ENCODE measurements at regions not wholly inside any gene's neighbourhood (a gene's known extent, or its start where the extent isn't known, plus 50 kb on each side); places are given as distances from the start of the nearest gene placed in this dataset.

- intact Hi-C loops (cut with micrococcal nuclease; ENCODE audit: unreplicated experiment): no loop called here
- no peak for DNase-seq
- Mint-ChIP-seq H3K36me3 (ENCODE audit: insufficient read depth, unreplicated experiment) (no peaks in the 10 kb centered on the region), H3K4me3 (ENCODE audit: low read depth, unreplicated experiment) (no peak overlapping the region), H3K27me3 (ENCODE audit: unreplicated experiment) (no peaks in the 10 kb centered on the region), H3K9me3 (ENCODE audit: low read depth, unreplicated experiment) (no peaks in the 10 kb centered on the region), H3K4me1 (ENCODE audit: low read depth, unreplicated experiment) (no peaks in the 10 kb centered on the region), H3K27ac (ENCODE audit: unreplicated experiment) (no peak overlapping the region)
- no TSS peak for BruUV-seq (replicated peaks)
- CTCF ChIA-PET: no interaction called here
- no peak for TF ChIP-seq CTCF (IDR thresholded peaks at IDR 0.05; ENCODE audit: unreplicated experiment)
Observed at GRCh38 chr12:17214929-17215328, 609.0 kb upstream of the LMO3 start.

DNA sequence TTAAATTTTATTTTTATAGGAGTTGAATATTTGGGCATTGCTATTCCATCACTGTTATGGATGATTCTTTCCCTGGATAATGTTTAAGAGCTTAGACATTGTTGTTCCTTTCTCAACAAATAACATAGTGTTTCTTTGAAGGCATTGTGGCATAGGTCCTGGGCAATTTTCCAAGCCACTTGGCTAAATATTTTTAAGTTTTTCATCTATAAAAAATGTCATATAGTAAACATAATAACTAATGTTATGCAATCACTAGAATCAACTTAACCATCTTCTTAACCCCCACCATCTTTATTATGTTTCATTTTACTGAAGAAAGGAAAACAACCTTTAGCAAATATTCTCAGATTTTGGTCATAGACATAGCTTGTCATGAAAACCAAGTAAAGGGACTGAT lies 600.6 kb upstream of the LMO3 start:
- DNase-seq: peak; percentile 6
- TF ChIP-seq CTCF (IDR thresholded peaks at IDR 0.05; ENCODE audit: unreplicated experiment): no peak
- intact Hi-C loops (cut with micrococcal nuclease; ENCODE audit: unreplicated experiment): no loop called here
- Mint-ChIP-seq H3K27me3 (ENCODE audit: unreplicated experiment) (no peaks in the 10 kb centered on the region), H3K4me1 (ENCODE audit: low read depth, unreplicated experiment) (peaks cover 7% of the 10 kb centered on the region), H3K27ac (ENCODE audit: unreplicated experiment) (no peak overlapping the region), H3K36me3 (ENCODE audit: insufficient read depth, unreplicated experiment) (no peaks in the 10 kb centered on the region), H3K4me3 (ENCODE audit: low read depth, unreplicated experiment) (no peak overlapping the region), H3K9me3 (ENCODE audit: low read depth, unreplicated experiment) (no peaks in the 10 kb centered on the region)
- no TSS peak for BruUV-seq (replicated peaks)
- CTCF ChIA-PET: no interaction called here

DNA sequence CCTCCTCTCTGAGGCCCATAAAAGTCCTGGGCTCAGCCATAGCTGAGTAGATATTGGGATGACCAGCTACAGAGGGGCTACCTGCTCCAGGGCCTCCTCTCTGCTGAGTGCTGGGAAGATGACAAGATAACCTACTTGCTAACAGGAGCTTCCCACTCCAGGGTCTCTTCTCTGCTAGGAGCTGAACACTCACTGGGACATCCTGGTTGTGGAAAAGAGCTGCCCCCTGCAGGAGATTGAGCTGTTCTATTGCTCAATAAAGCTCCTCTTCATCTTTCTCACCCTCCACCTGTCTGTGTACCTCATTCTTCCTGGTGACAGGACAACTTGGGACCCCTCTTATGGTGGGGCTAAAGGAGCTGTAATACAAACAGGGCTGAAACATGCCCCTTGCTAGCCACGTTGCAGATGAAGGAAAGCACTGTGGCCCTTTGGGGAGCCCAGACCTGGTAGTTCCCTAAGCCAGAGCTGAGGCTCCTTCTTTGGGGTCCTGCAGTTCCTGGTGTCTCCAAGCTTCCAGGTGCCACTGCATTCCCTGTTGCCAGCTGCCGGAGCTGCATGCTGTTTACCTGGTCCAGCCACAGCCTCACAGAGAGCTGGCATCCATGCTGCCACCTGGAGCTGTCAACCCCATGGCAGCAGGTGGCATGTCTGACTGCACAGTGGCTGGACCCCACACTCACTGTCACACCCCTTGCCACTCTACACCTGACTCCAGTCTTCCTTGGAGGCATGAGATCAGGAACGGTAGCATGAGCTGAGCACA lies 598.5 kb upstream of the LMO3 start:
- H3K9me3 Mint-ChIP-seq (ENCODE audit: low read depth, unreplicated experiment): no peaks in the 10 kb centered on the region
- H3K27ac Mint-ChIP-seq (ENCODE audit: unreplicated experiment): no peak overlapping the region
- DNase-seq: no peak
- BruUV-seq (replicated peaks): no TSS peak
- CTCF ChIA-PET: interaction anchor here (0.5 to 0.6 kb wide), 2 partner anchors 177 to 1415 kb away, joined by 4 read pairs; no protein-coding TSS in a partner anchor
- intact Hi-C loops (cut with micrococcal nuclease; ENCODE audit: unreplicated experiment): no loop called here
- no peaks in the 10 kb centered on the region for H3K36me3 Mint-ChIP-seq (ENCODE audit: insufficient read depth, unreplicated experiment)
- H3K4me1 Mint-ChIP-seq (ENCODE audit: low read depth, unreplicated experiment): peaks cover 7% of the 10 kb centered on the region
- no peak for TF ChIP-seq CTCF (IDR thresholded peaks at IDR 0.05; ENCODE audit: unreplicated experiment)
- no peaks in the 10 kb centered on the region for H3K27me3 Mint-ChIP-seq (ENCODE audit: unreplicated experiment)
- H3K4me3 Mint-ChIP-seq (ENCODE audit: low read depth, unreplicated experiment): no peak overlapping the region

- BruUV-seq (replicated peaks): no TSS peak
- Mint-ChIP-seq H3K36me3 (ENCODE audit: insufficient read depth, unreplicated experiment) (no peaks in the 10 kb centered on the region), H3K4me1 (ENCODE audit: low read depth, unreplicated experiment) (peaks cover 7% of the 10 kb centered on the region), H3K4me3 (ENCODE audit: low read depth, unreplicated experiment) (no peak overlapping the region), H3K27me3 (ENCODE audit: unreplicated experiment) (no peaks in the 10 kb centered on the region), H3K9me3 (ENCODE audit: low read depth, unreplicated experiment) (no peaks in the 10 kb centered on the region), H3K27ac (ENCODE audit: unreplicated experiment) (no peak overlapping the region)
- CTCF ChIA-PET: no interaction called here
- no peak for DNase-seq
- intact Hi-C loops (cut with micrococcal nuclease; ENCODE audit: unreplicated experiment): no loop called here
- TF ChIP-seq CTCF (IDR thresholded peaks at IDR 0.05; ENCODE audit: unreplicated experiment): no peak
Observed at GRCh38 chr12:17203497-17203896, 597.5 kb upstream of the LMO3 start.
